Ishikawa (cell line): ENCODE measurements at regions not wholly inside any gene's neighbourhood (a gene's known extent, or its start where the extent isn't known, plus 50 kb on each side); places are given as distances from the start of the nearest gene placed in this dataset.

Experiments
- CEBPB ChIP-seq: IDR thresholded peaks from 2 replicates; pipeline ENCODE4 v1.6.1; 2012
- EGR1 ChIP-seq: IDR thresholded peaks from 2 replicates; pipeline ENCODE4 v1.6.1; 2012
- EP300 ChIP-seq: IDR thresholded peaks from 2 replicates; pipeline ENCODE4 v1.6.1; 2012; ENCODE audit warnings: borderline replicate concordance
- MAX ChIP-seq: IDR thresholded peaks from 2 replicates; pipeline ENCODE4 v1.6.1; 2012
- REST ChIP-seq: IDR thresholded peaks from 2 replicates; pipeline ENCODE4 v1.6.1; 2012; ENCODE audit warnings: low read depth, mild to moderate bottlenecking
- TAF1 ChIP-seq: IDR thresholded peaks from 2 replicates; pipeline ENCODE4 v1.6.1; 2012; ENCODE audit warnings: low read depth, mild to moderate bottlenecking

- TF ChIP-seq EP300 = no peak
- no peak for TF ChIP-seq MAX
- TF ChIP-seq REST = no peak
- no peak for TF ChIP-seq TAF1
- TF ChIP-seq EGR1 = no peak
- no peak for TF ChIP-seq CEBPB
Observed at GRCh38 chr5:18483451-18483850, 849.2 kb downstream of the TAF11L14 start.
